ENCODE measurements at regions not wholly inside any gene's neighbourhood (a gene's known extent, or its start where the extent isn't known, plus 50 kb on each side); places are given as distances from the start of the nearest gene placed in this dataset.

DNA sequence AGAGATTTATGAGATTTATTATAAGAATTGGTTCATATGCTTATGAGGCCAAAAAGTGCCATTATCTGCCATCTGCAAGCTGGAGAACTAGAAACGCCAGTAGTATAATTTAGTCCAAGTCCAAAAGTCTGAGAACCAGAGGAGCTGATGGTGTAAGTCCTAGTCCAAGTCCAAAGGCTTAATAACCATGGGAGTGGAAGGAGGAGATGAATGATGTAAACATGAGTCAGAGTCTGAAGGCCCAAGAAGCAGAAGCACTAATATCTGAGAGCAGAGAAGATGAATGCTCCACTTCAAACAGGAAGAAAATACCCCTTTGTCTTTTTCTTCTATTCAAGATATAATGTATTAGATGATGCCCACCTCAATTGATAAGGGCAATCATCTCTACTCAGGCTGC lies 185.7 kb downstream of the CGGBP1 start:
- TF ChIP-seq, protein P1, sequence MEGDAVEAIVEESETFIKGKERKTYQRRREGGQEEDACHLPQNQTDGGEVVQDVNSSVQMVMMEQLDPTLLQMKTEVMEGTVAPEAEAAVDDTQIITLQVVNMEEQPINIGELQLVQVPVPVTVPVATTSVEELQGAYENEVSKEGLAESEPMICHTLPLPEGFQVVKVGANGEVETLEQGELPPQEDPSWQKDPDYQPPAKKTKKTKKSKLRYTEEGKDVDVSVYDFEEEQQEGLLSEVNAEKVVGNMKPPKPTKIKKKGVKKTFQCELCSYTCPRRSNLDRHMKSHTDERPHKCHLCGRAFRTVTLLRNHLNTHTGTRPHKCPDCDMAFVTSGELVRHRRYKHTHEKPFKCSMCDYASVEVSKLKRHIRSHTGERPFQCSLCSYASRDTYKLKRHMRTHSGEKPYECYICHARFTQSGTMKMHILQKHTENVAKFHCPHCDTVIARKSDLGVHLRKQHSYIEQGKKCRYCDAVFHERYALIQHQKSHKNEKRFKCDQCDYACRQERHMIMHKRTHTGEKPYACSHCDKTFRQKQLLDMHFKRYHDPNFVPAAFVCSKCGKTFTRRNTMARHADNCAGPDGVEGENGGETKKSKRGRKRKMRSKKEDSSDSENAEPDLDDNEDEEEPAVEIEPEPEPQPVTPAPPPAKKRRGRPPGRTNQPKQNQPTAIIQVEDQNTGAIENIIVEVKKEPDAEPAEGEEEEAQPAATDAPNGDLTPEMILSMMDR (IDR thresholded peaks at IDR 0.05; ENCODE audit: extremely low read depth in 1 of 2, insufficient read depth in 1 of 2, low read depth in 1 of 2, low read length in 2 of 2), result no peak
- TF ChIP-seq POLR2AphosphoS5 (IDR thresholded peaks at IDR 0.05; ENCODE audit: insufficient read depth, low read depth, low read length), result no peak
- no peak for TF ChIP-seq POLR2A (IDR thresholded peaks at IDR 0.05; ENCODE audit: low read depth, low read length)
- TF ChIP-seq GATA2 (IDR thresholded peaks at IDR 0.05; ENCODE audit: insufficient read depth, insufficient read length, low read depth, low read length), result no peak
- no peak for TF ChIP-seq EZH2 (IDR thresholded peaks at IDR 0.05; ENCODE audit: borderline replicate concordance, low read depth, low read length, severe bottlenecking)
- no peak for TF ChIP-seq JUN (IDR thresholded peaks at IDR 0.05; ENCODE audit: borderline replicate concordance, insufficient read depth, insufficient read length, low read depth)
